ENCODE measurements at regions not wholly inside any gene's neighbourhood (a gene's known extent, or its start where the extent isn't known, plus 50 kb on each side); places are given as distances from the start of the nearest gene placed in this dataset.

DNA sequence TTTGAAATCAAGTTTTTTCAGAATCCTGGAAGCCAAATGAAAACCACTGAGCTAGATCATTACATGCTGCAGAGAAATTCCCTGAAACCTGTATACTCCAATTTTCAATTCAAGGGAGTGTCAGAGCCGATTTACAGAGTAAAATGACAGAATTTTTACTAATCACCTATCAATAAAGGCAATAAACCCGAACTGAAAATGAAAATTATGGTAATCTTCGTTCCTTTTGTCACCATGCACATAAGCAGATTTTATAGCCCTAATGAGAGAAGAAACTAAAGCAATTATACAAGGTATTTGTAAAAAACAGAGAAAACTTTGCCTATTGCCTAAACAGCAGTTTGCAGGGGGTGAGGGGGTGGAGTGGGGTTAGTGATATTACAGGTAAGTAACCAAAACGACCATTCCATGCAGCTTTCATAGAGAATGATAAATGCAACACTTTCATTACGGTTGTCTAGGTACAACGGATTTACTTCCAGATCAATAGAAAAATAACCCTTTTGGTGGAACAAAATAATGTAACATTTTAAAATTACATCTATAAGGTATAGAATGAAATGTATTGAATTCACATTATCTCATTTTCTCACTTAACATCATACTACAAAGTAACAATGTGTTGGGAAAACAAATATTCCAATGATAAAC lies 115.2 kb upstream of the BEND6 start:
- Histone ChIP-seq H3K9me3 (replicated peaks; ENCODE audit: control insufficient read depth, insufficient read depth, low read length) (peaks cover 6% of the 10 kb centered on the region), H3K79me2 (ENCODE audit: control insufficient read depth, insufficient read depth, low read length) (peaks cover 93% of the 10 kb centered on the region), H3K36me3 (ENCODE audit: control insufficient read depth in 2 of 2, insufficient read depth in 2 of 2, low read length in 1 of 2) (peaks cover 0 to 7% of the 10 kb centered on the region in 2 experiments; a peak in 1 of 4 replicates), H4K20me1 (ENCODE audit: control insufficient read depth, insufficient read depth) (no peaks in the 10 kb centered on the region; the same call in 1 of the 2 replicates), H3K4me3 (peak overlapping the region; percentile 57), H2AFZ (ENCODE audit: control insufficient read depth, low read depth, low read length) (no peak overlapping the region), H3K4me2 (ENCODE audit: control insufficient read depth, insufficient read depth) (peak overlapping the region; percentile 77), H3K27me3 (replicated peaks in 1 of 2; ENCODE audit: control insufficient read depth in 2 of 2, insufficient read depth in 2 of 2, low read length in 1 of 2) (no peaks in the 10 kb centered on the region), H3K9ac (ENCODE audit: control insufficient read depth, insufficient read depth, low read length) (peak overlapping the region; percentile 44), H3K27ac (ENCODE audit: control insufficient read depth, insufficient read depth) (peak overlapping the region; percentile 28; the same call in 1 of the 2 replicates), H3K4me1 (ENCODE audit: control insufficient read depth, insufficient read depth, low read length) (peaks cover 11% of the 10 kb centered on the region)
- in situ Hi-C loops (cut with MboI) (loop anchor here (5.0 to 10.0 kb wide), 2 partner anchors 72 to 195 kb away; partner anchors contain the start of gene DST), intact Hi-C loops (cut with micrococcal nuclease; ENCODE audit: unreplicated experiment) (loop anchor here (5.0 kb wide), 2 partner anchors 42 to 72 kb away; no protein-coding TSS in a partner anchor)
- TF ChIP-seq ASH2L (IDR thresholded peaks at IDR 0.05; ENCODE audit: borderline replicate concordance, low read depth) (no peak), POLR2A (IDR thresholded peaks at IDR 0.05; ENCODE audit: low read depth, low read length) (no peak), MYC (IDR thresholded peaks at IDR 0.05; ENCODE audit: insufficient read depth, insufficient read length, insufficient replicate concordance, low read length, severe bottlenecking) (no peak)
- TF ChIP-seq, protein P1, sequence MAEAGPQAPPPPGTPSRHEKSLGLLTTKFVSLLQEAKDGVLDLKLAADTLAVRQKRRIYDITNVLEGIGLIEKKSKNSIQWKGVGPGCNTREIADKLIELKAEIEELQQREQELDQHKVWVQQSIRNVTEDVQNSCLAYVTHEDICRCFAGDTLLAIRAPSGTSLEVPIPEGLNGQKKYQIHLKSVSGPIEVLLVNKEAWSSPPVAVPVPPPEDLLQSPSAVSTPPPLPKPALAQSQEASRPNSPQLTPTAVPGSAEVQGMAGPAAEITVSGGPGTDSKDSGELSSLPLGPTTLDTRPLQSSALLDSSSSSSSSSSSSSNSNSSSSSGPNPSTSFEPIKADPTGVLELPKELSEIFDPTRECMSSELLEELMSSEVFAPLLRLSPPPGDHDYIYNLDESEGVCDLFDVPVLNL (IDR thresholded peaks at IDR 0.05; ENCODE audit: low read depth, low read length): no peak
- TF ChIP-seq, protein P2, sequence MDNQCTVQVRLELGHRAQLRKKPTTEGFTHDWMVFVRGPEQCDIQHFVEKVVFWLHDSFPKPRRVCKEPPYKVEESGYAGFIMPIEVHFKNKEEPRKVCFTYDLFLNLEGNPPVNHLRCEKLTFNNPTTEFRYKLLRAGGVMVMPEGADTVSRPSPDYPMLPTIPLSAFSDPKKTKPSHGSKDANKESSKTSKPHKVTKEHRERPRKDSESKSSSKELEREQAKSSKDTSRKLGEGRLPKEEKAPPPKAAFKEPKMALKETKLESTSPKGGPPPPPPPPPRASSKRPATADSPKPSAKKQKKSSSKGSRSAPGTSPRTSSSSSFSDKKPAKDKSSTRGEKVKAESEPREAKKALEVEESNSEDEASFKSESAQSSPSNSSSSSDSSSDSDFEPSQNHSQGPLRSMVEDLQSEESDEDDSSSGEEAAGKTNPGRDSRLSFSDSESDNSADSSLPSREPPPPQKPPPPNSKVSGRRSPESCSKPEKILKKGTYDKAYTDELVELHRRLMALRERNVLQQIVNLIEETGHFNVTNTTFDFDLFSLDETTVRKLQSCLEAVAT (IDR thresholded peaks at IDR 0.05): peak; percentile 82
- RAD21 ChIA-PET (ENCODE audit: unreplicated experiment): interaction anchor here (1.0 to 17.3 kb wide), 13 partner anchors 9 to 137 kb away, joined by 3 to 450 read pairs (median 4); no protein-coding TSS in a partner anchor
- no peak for FAIRE-seq
- SMC1A ChIA-PET (ENCODE audit: uncharacterized antibody, unreplicated experiment): interaction anchor here (0.7 to 5.7 kb wide), 20 partner anchors 11 to 244 kb away, joined by 3 to 63 read pairs (median 10); no protein-coding TSS in a partner anchor
- POLR2A ChIA-PET: interaction anchor here (0.6 to 1.7 kb wide), 8 partner anchors 11 to 298 kb away, joined by 3 to 6 read pairs (median 4); no protein-coding TSS in a partner anchor
- CTCF ChIA-PET: interaction anchor here (0.7 to 18.7 kb wide), 15 partner anchors 9 to 204 kb away, joined by 3 to 494 read pairs (median 3); no protein-coding TSS in a partner anchor
- no TSS peak for BruUV-seq (replicated peaks)
- no peak for ATAC-seq
- no peak for DNase-seq (ENCODE audit: low read depth, low spot score)
- WGBS (ENCODE audit: insufficient coverage, insufficient replicate concordance, low lambda C conversion rate, missing lambda C conversion rate): 24% methylated on average over 6 of the region's 6 CpGs
